ENCODE measurements at regions not wholly inside any gene's neighbourhood (a gene's known extent, or its start where the extent isn't known, plus 50 kb on each side); places are given as distances from the start of the nearest gene placed in this dataset.

DNA sequence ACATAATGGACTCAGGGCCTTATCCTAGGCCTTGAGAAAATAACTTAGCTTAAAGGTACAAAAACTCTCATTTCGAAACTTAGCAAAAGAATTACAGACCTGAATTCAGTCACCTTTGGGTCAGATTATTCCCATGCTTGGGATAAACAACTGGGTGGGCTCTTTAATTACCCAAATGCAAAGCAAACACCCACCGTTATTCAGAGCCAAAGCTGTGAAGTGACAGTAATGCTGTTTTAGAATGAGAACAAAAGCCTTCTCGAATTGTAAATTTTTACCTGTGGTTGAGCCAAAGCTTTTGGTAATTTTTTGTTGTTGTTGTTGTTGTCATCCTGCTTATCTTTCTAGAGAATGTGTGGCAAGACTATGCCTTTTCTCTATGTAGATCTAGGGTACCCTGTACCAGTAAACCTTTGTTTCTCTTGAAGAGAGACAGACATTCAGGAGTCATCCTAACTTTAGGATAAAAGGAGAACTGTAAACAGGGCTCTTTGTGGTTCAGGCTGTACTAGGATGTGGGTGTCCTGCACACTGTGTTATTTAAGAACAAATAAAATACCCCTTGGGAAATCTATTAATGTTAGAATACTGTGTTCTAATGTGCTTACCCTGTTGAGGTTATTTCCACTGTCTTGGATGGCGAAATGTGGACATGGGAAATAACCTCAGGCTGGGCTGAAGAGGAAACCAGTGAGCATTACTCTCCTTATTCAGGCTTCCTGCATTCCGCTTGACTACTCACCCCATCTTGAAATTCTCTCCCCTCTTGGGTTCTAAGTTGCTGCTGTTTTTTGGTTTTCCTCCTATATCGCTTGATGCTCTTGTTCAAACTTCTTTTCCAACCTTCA lies 480.7 kb downstream of the CD83 start:
- TF ChIP-seq CREB1 (CRISPR knock-in tag; IDR thresholded peaks at IDR 0.05; ENCODE audit: low read depth) (no peak), POLR2AphosphoS5 (IDR thresholded peaks at IDR 0.05; ENCODE audit: low read depth) (no peak), EZH2 (IDR thresholded peaks at IDR 0.05; ENCODE audit: low read depth, unreplicated experiment) (no peak), EZH2phosphoT487 (IDR thresholded peaks at IDR 0.05; ENCODE audit: unreplicated experiment) (no peak), ZNF331 (CRISPR knock-in tag; IDR thresholded peaks at IDR 0.05; ENCODE audit: low read depth) (no peak), STAT1 (IDR thresholded peaks at IDR 0.05; ENCODE audit: unreplicated experiment) (no peak), JUNB (IDR thresholded peaks at IDR 0.05; ENCODE audit: unreplicated experiment) (no peak), NANOG (IDR thresholded peaks at IDR 0.05; ENCODE audit: borderline replicate concordance) (0 out of 2 replicates have a peak, but pooled peaks have one; percentile 33)
- TF ChIP-seq, protein P1, sequence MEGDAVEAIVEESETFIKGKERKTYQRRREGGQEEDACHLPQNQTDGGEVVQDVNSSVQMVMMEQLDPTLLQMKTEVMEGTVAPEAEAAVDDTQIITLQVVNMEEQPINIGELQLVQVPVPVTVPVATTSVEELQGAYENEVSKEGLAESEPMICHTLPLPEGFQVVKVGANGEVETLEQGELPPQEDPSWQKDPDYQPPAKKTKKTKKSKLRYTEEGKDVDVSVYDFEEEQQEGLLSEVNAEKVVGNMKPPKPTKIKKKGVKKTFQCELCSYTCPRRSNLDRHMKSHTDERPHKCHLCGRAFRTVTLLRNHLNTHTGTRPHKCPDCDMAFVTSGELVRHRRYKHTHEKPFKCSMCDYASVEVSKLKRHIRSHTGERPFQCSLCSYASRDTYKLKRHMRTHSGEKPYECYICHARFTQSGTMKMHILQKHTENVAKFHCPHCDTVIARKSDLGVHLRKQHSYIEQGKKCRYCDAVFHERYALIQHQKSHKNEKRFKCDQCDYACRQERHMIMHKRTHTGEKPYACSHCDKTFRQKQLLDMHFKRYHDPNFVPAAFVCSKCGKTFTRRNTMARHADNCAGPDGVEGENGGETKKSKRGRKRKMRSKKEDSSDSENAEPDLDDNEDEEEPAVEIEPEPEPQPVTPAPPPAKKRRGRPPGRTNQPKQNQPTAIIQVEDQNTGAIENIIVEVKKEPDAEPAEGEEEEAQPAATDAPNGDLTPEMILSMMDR (conservative IDR thresholded peaks at IDR 0.05; ENCODE audit: low read depth in 2 of 2), result no peak
- TF ChIP-seq, protein P2, sequence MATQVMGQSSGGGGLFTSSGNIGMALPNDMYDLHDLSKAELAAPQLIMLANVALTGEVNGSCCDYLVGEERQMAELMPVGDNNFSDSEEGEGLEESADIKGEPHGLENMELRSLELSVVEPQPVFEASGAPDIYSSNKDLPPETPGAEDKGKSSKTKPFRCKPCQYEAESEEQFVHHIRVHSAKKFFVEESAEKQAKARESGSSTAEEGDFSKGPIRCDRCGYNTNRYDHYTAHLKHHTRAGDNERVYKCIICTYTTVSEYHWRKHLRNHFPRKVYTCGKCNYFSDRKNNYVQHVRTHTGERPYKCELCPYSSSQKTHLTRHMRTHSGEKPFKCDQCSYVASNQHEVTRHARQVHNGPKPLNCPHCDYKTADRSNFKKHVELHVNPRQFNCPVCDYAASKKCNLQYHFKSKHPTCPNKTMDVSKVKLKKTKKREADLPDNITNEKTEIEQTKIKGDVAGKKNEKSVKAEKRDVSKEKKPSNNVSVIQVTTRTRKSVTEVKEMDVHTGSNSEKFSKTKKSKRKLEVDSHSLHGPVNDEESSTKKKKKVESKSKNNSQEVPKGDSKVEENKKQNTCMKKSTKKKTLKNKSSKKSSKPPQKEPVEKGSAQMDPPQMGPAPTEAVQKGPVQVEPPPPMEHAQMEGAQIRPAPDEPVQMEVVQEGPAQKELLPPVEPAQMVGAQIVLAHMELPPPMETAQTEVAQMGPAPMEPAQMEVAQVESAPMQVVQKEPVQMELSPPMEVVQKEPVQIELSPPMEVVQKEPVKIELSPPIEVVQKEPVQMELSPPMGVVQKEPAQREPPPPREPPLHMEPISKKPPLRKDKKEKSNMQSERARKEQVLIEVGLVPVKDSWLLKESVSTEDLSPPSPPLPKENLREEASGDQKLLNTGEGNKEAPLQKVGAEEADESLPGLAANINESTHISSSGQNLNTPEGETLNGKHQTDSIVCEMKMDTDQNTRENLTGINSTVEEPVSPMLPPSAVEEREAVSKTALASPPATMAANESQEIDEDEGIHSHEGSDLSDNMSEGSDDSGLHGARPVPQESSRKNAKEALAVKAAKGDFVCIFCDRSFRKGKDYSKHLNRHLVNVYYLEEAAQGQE (IDR thresholded peaks at IDR 0.05; ENCODE audit: unreplicated experiment), result no peak
- TF ChIP-seq, protein P3, sequence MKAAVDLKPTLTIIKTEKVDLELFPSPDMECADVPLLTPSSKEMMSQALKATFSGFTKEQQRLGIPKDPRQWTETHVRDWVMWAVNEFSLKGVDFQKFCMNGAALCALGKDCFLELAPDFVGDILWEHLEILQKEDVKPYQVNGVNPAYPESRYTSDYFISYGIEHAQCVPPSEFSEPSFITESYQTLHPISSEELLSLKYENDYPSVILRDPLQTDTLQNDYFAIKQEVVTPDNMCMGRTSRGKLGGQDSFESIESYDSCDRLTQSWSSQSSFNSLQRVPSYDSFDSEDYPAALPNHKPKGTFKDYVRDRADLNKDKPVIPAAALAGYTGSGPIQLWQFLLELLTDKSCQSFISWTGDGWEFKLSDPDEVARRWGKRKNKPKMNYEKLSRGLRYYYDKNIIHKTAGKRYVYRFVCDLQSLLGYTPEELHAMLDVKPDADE (IDR thresholded peaks at IDR 0.05), result no peak
- TF ChIP-seq, protein P4, sequence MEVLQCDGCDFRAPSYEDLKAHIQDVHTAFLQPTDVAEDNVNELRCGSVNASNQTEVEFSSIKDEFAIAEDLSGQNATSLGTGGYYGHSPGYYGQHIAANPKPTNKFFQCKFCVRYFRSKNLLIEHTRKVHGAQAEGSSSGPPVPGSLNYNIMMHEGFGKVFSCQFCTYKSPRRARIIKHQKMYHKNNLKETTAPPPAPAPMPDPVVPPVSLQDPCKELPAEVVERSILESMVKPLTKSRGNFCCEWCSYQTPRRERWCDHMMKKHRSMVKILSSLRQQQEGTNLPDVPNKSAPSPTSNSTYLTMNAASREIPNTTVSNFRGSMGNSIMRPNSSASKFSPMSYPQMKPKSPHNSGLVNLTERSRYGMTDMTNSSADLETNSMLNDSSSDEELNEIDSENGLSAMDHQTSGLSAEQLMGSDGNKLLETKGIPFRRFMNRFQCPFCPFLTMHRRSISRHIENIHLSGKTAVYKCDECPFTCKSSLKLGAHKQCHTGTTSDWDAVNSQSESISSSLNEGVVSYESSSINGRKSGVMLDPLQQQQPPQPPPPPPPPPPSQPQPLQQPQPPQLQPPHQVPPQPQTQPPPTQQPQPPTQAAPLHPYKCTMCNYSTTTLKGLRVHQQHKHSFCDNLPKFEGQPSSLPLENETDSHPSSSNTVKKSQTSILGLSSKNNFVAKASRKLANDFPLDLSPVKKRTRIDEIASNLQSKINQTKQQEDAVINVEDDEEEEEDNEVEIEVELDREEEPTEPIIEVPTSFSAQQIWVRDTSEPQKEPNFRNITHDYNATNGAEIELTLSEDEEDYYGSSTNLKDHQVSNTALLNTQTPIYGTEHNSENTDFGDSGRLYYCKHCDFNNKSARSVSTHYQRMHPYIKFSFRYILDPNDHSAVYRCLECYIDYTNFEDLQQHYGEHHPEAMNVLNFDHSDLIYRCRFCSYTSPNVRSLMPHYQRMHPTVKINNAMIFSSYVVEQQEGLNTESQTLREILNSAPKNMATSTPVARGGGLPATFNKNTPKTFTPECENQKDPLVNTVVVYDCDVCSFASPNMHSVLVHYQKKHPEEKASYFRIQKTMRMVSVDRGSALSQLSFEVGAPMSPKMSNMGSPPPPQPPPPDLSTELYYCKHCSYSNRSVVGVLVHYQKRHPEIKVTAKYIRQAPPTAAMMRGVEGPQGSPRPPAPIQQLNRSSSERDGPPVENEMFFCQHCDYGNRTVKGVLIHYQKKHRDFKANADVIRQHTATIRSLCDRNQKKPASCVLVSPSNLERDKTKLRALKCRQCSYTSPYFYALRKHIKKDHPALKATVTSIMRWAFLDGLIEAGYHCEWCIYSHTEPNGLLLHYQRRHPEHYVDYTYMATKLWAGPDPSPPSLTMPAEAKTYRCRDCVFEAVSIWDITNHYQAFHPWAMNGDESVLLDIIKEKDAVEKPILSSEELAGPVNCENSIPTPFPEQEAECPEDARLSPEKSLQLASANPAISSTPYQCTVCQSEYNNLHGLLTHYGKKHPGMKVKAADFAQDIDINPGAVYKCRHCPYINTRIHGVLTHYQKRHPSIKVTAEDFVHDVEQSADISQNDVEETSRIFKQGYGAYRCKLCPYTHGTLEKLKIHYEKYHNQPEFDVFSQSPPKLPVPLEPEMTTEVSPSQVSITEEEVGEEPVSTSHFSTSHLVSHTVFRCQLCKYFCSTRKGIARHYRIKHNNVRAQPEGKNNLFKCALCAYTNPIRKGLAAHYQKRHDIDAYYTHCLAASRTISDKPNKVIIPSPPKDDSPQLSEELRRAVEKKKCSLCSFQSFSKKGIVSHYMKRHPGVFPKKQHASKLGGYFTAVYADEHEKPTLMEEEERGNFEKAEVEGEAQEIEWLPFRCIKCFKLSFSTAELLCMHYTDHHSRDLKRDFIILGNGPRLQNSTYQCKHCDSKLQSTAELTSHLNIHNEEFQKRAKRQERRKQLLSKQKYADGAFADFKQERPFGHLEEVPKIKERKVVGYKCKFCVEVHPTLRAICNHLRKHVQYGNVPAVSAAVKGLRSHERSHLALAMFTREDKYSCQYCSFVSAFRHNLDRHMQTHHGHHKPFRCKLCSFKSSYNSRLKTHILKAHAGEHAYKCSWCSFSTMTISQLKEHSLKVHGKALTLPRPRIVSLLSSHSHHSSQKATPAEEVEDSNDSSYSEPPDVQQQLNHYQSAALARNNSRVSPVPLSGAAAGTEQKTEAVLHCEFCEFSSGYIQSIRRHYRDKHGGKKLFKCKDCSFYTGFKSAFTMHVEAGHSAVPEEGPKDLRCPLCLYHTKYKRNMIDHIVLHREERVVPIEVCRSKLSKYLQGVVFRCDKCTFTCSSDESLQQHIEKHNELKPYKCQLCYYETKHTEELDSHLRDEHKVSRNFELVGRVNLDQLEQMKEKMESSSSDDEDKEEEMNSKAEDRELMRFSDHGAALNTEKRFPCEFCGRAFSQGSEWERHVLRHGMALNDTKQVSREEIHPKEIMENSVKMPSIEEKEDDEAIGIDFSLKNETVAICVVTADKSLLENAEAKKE (CRISPR knock-in tag; IDR thresholded peaks at IDR 0.05), result no peak
